Tibial nerve (tissue), 4 donors: ENCODE measurements at regions not wholly inside any gene's neighbourhood (a gene's known extent, or its start where the extent isn't known, plus 50 kb on each side); places are given as distances from the start of the nearest gene placed in this dataset.

Source experiments
- CTCF ChIP-seq, 5 experiments: fragments of 200-600 bp in 3 of 5; fragments of 450-650 bp in 2 of 5; sonication (generic) in 3 of 5; IDR thresholded peaks; one replicate each; pipeline ENCODE4 v1.5.1; 2016 to 2019; ENCODE audit warnings: antibody characterized with exemption in 5 of 5, mild to moderate bottlenecking in 3 of 5, moderate library complexity in 2 of 5
- EP300 ChIP-seq, 2 donors: sonication (generic); formaldehyde crosslinking; IDR thresholded peaks; one replicate each; pipeline ENCODE4 v1.6.1; 2017; ENCODE audit warnings: antibody characterized with exemption in 2 of 2, mild to moderate bottlenecking in 1 of 2
- POLR2A ChIP-seq, 2 donors: fragments of 450-650 bp; IDR thresholded peaks; one replicate each; pipeline ENCODE4 v1.6.1; 2017; ENCODE audit warnings: antibody characterized with exemption in 2 of 2, mild to moderate bottlenecking in 2 of 2, moderate library complexity in 2 of 2

DNA sequence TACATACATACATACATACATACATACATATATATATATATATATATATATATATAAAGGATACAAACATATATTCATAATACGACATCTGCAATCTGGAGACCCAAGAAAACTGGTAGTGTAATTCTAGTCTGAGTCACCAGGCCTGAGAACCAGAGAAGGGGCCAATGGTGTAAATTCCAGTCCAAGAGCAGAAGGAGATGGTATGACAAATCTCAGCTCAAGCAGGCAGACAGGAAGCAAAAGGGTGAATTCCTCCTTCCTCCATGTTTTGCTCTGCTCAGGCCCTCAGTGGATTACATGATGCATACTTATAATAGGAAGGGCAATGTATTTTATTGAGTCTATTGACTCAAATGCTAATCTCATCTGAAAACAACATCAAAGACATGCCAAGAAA, 1060.4 kb upstream of the TMPRSS15 start:
- TF ChIP-seq CTCF (IDR thresholded peaks at IDR 0.05) (no peak), EP300 (IDR thresholded peaks at IDR 0.05) (no peak), POLR2A (IDR thresholded peaks at IDR 0.05) (no peak)
